K562 (cell line): ENCODE measurements at regions not wholly inside any gene's neighbourhood (a gene's known extent, or its start where the extent isn't known, plus 50 kb on each side); places are given as distances from the start of the nearest gene placed in this dataset.

ENCODE experiments used
- BDP1 ChIP-seq: IDR thresholded peaks from 3 replicates; pipeline ENCODE4 v1.6.1; 2011; ENCODE audit not compliant: insufficient read length, insufficient read depth
- CBFA2T2 ChIP-seq: fragments of 450-650 bp; conservative IDR thresholded peaks from 2 replicates; pipeline ENCODE4 v1.6.1; 2017; ENCODE audit warnings: mild to moderate bottlenecking
- DEAF1 ChIP-seq: fragments of 450-650 bp; formaldehyde crosslinking; IDR thresholded peaks from 2 replicates; pipeline ENCODE4 v1.4.0; 2020; ENCODE audit warnings: mild to moderate bottlenecking, moderate library complexity
- FOXM1 ChIP-seq, 2 experiments: fragments of 450-650 bp in 1 of 2; sonication (generic) in 1 of 2; formaldehyde crosslinking in 1 of 2; IDR thresholded peaks; 2 replicates each; pipeline versions ENCODE4 v1.6.1 to v1.9.0; 2017 to 2022; ENCODE audit warnings: low read depth in 2 of 2, mild to moderate bottlenecking in 2 of 2, missing genetic modification reagents in 1 of 2, moderate library complexity in 1 of 2
- HDGF ChIP-seq: fragments of 450-650 bp; IDR thresholded peaks from 2 replicates; pipeline ENCODE4 v1.6.1; 2016
- MAFG ChIP-seq: fragments of 450-650 bp; conservative IDR thresholded peaks from 2 replicates; pipeline ENCODE4 v1.6.1; 2016; ENCODE audit warnings: missing genetic modification characterization, missing compliant biosample characterization
- MAFK ChIP-seq: IDR thresholded peaks from 2 replicates; pipeline ENCODE4 v1.6.1; 2011; ENCODE audit warnings: low read length, improper control_type of control experiment
- MNT ChIP-seq, 2 experiments: fragments of 450-650 bp; conservative IDR thresholded peaks; 2 replicates each; pipeline ENCODE4 v1.6.1; 2017; ENCODE audit warnings: mild to moderate bottlenecking in 2 of 2, moderate library complexity in 2 of 2
- MYBL2 ChIP-seq, 2 experiments: fragments of 450-650 bp in 1 of 2; sonication (generic) in 1 of 2; formaldehyde crosslinking in 1 of 2; IDR thresholded peaks; 2 replicates each; pipeline versions ENCODE4 v1.6.1 to v1.8.1; 2017 to 2022; ENCODE audit warnings: borderline replicate concordance in 1 of 2, inconsistent platforms in 1 of 2, low read depth in 1 of 2, mild to moderate bottlenecking in 1 of 2, missing genetic modification reagents in 1 of 2, moderate library complexity in 1 of 2
- NFYB ChIP-seq: IDR thresholded peaks from 2 replicates; pipeline ENCODE4 v1.6.1; 2011; ENCODE audit warnings: mild to moderate bottlenecking, moderate library complexity; ENCODE audit not compliant: insufficient read length; ENCODE audit errors: extremely low read depth
- NR1H2 ChIP-seq: sonication (generic); formaldehyde crosslinking; IDR thresholded peaks from 2 replicates; pipeline ENCODE4 v1.4.0; 2020; ENCODE audit warnings: mild to moderate bottlenecking, missing genetic modification reagents
- RBM22 ChIP-seq: fragments of 200-400 bp; formaldehyde crosslinking; IDR thresholded peaks from 2 replicates; pipeline ENCODE4 v1.6.1; 2018; ENCODE audit warnings: low read length, low read depth; ENCODE audit not compliant: poor library complexity, severe bottlenecking
- RFX7 ChIP-seq: fragments of 250-450 bp; sonication (Bioruptor Pico); IDR thresholded peaks from 2 replicates; pipeline ENCODE4 v1.5.1; 2021; ENCODE audit warnings: mild to moderate bottlenecking
- SMARCB1 ChIP-seq: IDR thresholded peaks from 2 replicates; pipeline ENCODE4 v1.6.1; 2011; ENCODE audit warnings: improper control_type of control experiment, low read depth; ENCODE audit not compliant: insufficient read length
- SREBF2 ChIP-seq: sonication (generic); formaldehyde crosslinking; IDR thresholded peaks from 2 replicates; pipeline ENCODE4 v1.4.0; 2020; ENCODE audit warnings: mild to moderate bottlenecking, missing genetic modification reagents
- THRB ChIP-seq: fragments of 450-650 bp; formaldehyde crosslinking; conservative IDR thresholded peaks from 2 replicates; pipeline ENCODE4 v1.4.0; 2022; ENCODE audit warnings: mild to moderate bottlenecking, missing genetic modification characterization
- VEZF1 ChIP-seq: fragments of 200-800 bp; sonication (Bioruptor generic); IDR thresholded peaks from 2 replicates; pipeline ENCODE4 v1.6.1; 2017; ENCODE audit warnings: missing genetic modification characterization, missing compliant biosample characterization
- ZNF354B ChIP-seq: fragments of 250-450 bp; sonication (Bioruptor Pico); IDR thresholded peaks from 2 replicates; pipeline ENCODE4 v1.4.0; 2020
- ZNF511 ChIP-seq: sonication (generic); formaldehyde crosslinking; IDR thresholded peaks from 2 replicates; pipeline ENCODE4 v1.8.0; 2022; ENCODE audit warnings: mild to moderate bottlenecking, missing genetic modification reagents
- ZNF644 ChIP-seq: fragments of 200-800 bp; sonication (Bioruptor generic); IDR thresholded peaks from 2 replicates; pipeline ENCODE4 v1.6.1; 2016; ENCODE audit warnings: low read depth, missing genetic modification characterization, missing compliant biosample characterization
- ZNF766 ChIP-seq: fragments of 200-800 bp; sonication (Bioruptor generic); conservative IDR thresholded peaks from 2 replicates; pipeline ENCODE4 v1.6.1; 2016; ENCODE audit warnings: missing genetic modification characterization, missing compliant biosample characterization

GRCh38 chr11:86151174-86152005 is 82.5 kb upstream of the PICALM start (continued):
- TF ChIP-seq ZNF511 (no peak), THRB (CRISPR knock-in tag) (no peak), ZNF644 (no peak), FOXM1 (IDR thresholded peaks at IDR 0.05; ENCODE audit: low read depth) (peak; percentile 96), FOXM1 (CRISPR knock-in tag; IDR thresholded peaks at IDR 0.05; ENCODE audit: low read depth) (0 out of 2 replicates have a peak, but pooled peaks have one; percentile 32), SREBF2 (CRISPR knock-in tag) (0 out of 2 replicates have a peak, but pooled peaks have one; percentile 43), DEAF1 (no peak), MAFG (tag) (no peak), CBFA2T2 (peak; percentile 99), HDGF (no peak), MYBL2 (IDR thresholded peaks at IDR 0.05; ENCODE audit: low read depth) (no peak), MYBL2 (CRISPR knock-in tag; IDR thresholded peaks at IDR 0.05; ENCODE audit: borderline replicate concordance) (no peak), NFYB (no peak), RFX7 (CRISPR knock-in tag) (no peak), ZNF766 (CRISPR knock-in tag) (peak; percentile 42; the same call in 1 of the 2 replicates), ZNF354B (CRISPR knock-in tag) (no peak), VEZF1 (CRISPR knock-in tag) (peak; percentile 60), BDP1 (no peak), RBM22 (no peak), NR1H2 (CRISPR knock-in tag) (no peak), MNT (conservative IDR thresholded peaks at IDR 0.05) (peak in 1 of 2 experiments; percentile 64; a peak in 2 of 4 replicates), SMARCB1 (no peak), MAFK (no peak)
